WTC11 (cell line): ENCODE measurements at regions not wholly inside any gene's neighbourhood (a gene's known extent, or its start where the extent isn't known, plus 50 kb on each side); places are given as distances from the start of the nearest gene placed in this dataset.

Source experiments
- ATAC-seq: fragments of 200-7000 bp; cut with Tn5 transposase; 2 replicates; pipeline ENCODE4 v1.10.0; 2021; ENCODE audit warnings: mild to moderate bottlenecking, moderate library complexity
- CTCF ChIA-PET: fragments of 300-600 bp; sonication (Branson Sonifier 250); formaldehyde crosslinking; loops from one replicate; lab custom pipeline; 2021; ENCODE audit warnings: antibody characterized with exemption; lab: Charles Lee
- POLR2A ChIA-PET: fragments of 350-600 bp; sonication (Branson Sonifier 250); formaldehyde crosslinking; loops from one replicate; lab custom pipeline; 2021; ENCODE audit warnings: antibody characterized with exemption; lab: Charles Lee
- DNase-seq: peaks from one replicate; pipeline ENCODE4 v3.0.0; 2021; ENCODE audit warnings: low spot score
- H3K27ac Mint-ChIP-seq: 2 replicates; pipeline ENCODE4 v1.8.0; 2021; ENCODE audit warnings: mixed read lengths
- H3K27me3 Mint-ChIP-seq: 2 replicates; pipeline ENCODE4 v1.8.0; 2021; ENCODE audit warnings: low read depth, mild to moderate bottlenecking, moderate library complexity, mixed read lengths
- H3K36me3 Mint-ChIP-seq: 2 replicates; pipeline ENCODE4 v1.8.0; 2021; ENCODE audit warnings: mixed read lengths
- H3K4me1 Mint-ChIP-seq: 2 replicates; pipeline ENCODE4 v1.8.0; 2022; ENCODE audit warnings: mixed read lengths
- H3K4me3 Mint-ChIP-seq: 2 replicates; pipeline ENCODE4 v1.8.0; 2021; ENCODE audit warnings: mild to moderate bottlenecking, moderate library complexity, mixed read lengths
- H3K9me3 Mint-ChIP-seq: 2 replicates; pipeline ENCODE4 v1.8.0; 2021; ENCODE audit warnings: mixed read lengths
- ELF4 ChIP-seq: sonication (generic); formaldehyde crosslinking; IDR thresholded peaks from 2 replicates; pipeline ENCODE4 v1.8.1; 2022; ENCODE audit warnings: low read depth, mild to moderate bottlenecking, moderate library complexity, missing genetic modification reagents
- EMX1 ChIP-seq: fragments of 250-450 bp; sonication (Bioruptor Pico); IDR thresholded peaks from 2 replicates; pipeline ENCODE4 v1.8.0; 2021; ENCODE audit warnings: mild to moderate bottlenecking
- FOXJ3 ChIP-seq: sonication (generic); formaldehyde crosslinking; IDR thresholded peaks from 2 replicates; pipeline ENCODE4 v1.9.0; 2021; ENCODE audit warnings: missing genetic modification reagents, mild to moderate bottlenecking, borderline replicate concordance
- FOXK1 ChIP-seq: sonication (generic); formaldehyde crosslinking; IDR thresholded peaks from 2 replicates; pipeline ENCODE4 v1.8.0; 2022; ENCODE audit warnings: mild to moderate bottlenecking, moderate library complexity, missing genetic modification reagents
- IRF1 ChIP-seq: sonication (generic); formaldehyde crosslinking; IDR thresholded peaks from 2 replicates; pipeline ENCODE4 v1.8.0; 2023; ENCODE audit warnings: missing genetic modification reagents
- IRF2 ChIP-seq: sonication (generic); formaldehyde crosslinking; IDR thresholded peaks from 2 replicates; pipeline ENCODE4 v1.8.0; 2022; ENCODE audit warnings: low read depth, missing genetic modification reagents, borderline replicate concordance
- NFYB ChIP-seq: sonication (generic); formaldehyde crosslinking; conservative IDR thresholded peaks from 2 replicates; pipeline ENCODE4 v1.8.0; 2022; ENCODE audit warnings: low read depth, missing genetic modification reagents
- PRRX2 ChIP-seq: fragments of 250-450 bp; sonication (Bioruptor Pico); IDR thresholded peaks from 2 replicates; pipeline ENCODE4 v1.8.0; 2021; ENCODE audit warnings: mild to moderate bottlenecking
- RELA ChIP-seq: sonication (generic); formaldehyde crosslinking; IDR thresholded peaks from 2 replicates; pipeline ENCODE4 v1.8.1; 2022; ENCODE audit warnings: missing genetic modification reagents, mild to moderate bottlenecking, borderline replicate concordance
- TCF7 ChIP-seq: sonication (generic); formaldehyde crosslinking; IDR thresholded peaks from 2 replicates; pipeline ENCODE4 v1.8.0; 2022; ENCODE audit warnings: mild to moderate bottlenecking, low read depth, missing genetic modification reagents, moderate library complexity
- ZMAT4 ChIP-seq: fragments of 250-450 bp; sonication (Bioruptor Pico); IDR thresholded peaks from 2 replicates; pipeline ENCODE4 v1.9.0; 2021; ENCODE audit warnings: mild to moderate bottlenecking
- ZNF263 ChIP-seq: sonication (generic); formaldehyde crosslinking; IDR thresholded peaks from 2 replicates; pipeline ENCODE4 v1.8.1; 2022; ENCODE audit warnings: low read depth, mild to moderate bottlenecking, moderate library complexity, missing genetic modification reagents
- ZNF317 ChIP-seq: sonication (generic); formaldehyde crosslinking; IDR thresholded peaks from 2 replicates; pipeline ENCODE4 v1.8.1; 2023; ENCODE audit warnings: low read depth, mild to moderate bottlenecking, moderate library complexity, missing genetic modification reagents, borderline replicate concordance
- ZNF532 ChIP-seq: fragments of 250-450 bp; sonication (Bioruptor Pico); IDR thresholded peaks from 2 replicates; pipeline ENCODE4 v1.9.0; 2021; ENCODE audit warnings: mild to moderate bottlenecking, borderline replicate concordance
- TF ChIP-seq, protein P1 (sequence below): fragments of 250-450 bp; sonication (Bioruptor Pico); IDR thresholded peaks from 2 replicates; pipeline ENCODE4 v1.9.0; 2021; ENCODE audit warnings: moderate library complexity, mild to moderate bottlenecking, inconsistent platforms, borderline replicate concordance
- TF ChIP-seq, protein P2 (sequence below): sonication (generic); formaldehyde crosslinking; IDR thresholded peaks from 2 replicates; pipeline ENCODE4 v1.8.1; 2023; ENCODE audit warnings: mild to moderate bottlenecking, moderate library complexity, missing genetic modification reagents
- TF ChIP-seq, protein P3 (sequence below): sonication (generic); formaldehyde crosslinking; IDR thresholded peaks from 2 replicates; pipeline ENCODE4 v1.8.0; 2022; ENCODE audit warnings: mild to moderate bottlenecking, missing genetic modification reagents

DNA sequence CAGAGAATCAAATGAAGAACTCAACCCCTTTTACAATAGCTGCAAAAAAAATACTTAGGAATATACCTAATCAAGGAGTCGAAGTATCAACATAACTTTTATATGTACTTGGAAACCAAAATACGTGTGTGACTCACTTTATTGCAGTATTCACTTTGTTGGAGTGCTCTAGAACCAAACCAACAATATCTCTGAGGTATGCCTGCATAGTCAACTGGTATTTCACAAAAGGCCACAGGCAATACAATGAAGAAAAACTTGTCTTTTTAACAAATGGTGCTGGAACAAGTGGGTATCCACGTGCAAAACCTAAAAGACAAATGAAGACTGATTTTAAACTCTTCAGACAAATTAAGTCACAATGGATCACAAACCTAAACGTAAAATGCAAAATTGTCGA, 385.7 kb downstream of the TLE1 start:
- H3K4me1 Mint-ChIP-seq, result no peaks in the 10 kb centered on the region
- POLR2A ChIA-PET, result no interaction called here
- peaks cover 30% of the 10 kb centered on the region for H3K9me3 Mint-ChIP-seq
- TF ChIP-seq NFYB (CRISPR knock-in tag), result no peak
- TF ChIP-seq ELF4 (CRISPR knock-in tag), result no peak
- no peak for TF ChIP-seq ZNF263 (CRISPR knock-in tag)
- TF ChIP-seq FOXJ3, result no peak
- no peak for ATAC-seq
- CTCF ChIA-PET, result no interaction called here
- no peak for DNase-seq
- no peak overlapping the region for H3K27ac Mint-ChIP-seq
- no peaks in the 10 kb centered on the region for H3K27me3 Mint-ChIP-seq
- H3K36me3 Mint-ChIP-seq, result peaks cover 14% of the 10 kb centered on the region
- H3K4me3 Mint-ChIP-seq, result no peak overlapping the region

- Mint-ChIP-seq H3K36me3 (no peaks in the 10 kb centered on the region), H3K27me3 (no peaks in the 10 kb centered on the region), H3K4me1 (peaks cover 8% of the 10 kb centered on the region), H3K4me3 (no peak overlapping the region)
- no peak for ATAC-seq
- POLR2A ChIA-PET, result no interaction called here
- TF ChIP-seq TCF7 (CRISPR knock-in tag) (no peak), FOXK1 (no peak), ZMAT4 (CRISPR knock-in tag) (no peak), IRF1 (CRISPR knock-in tag) (no peak), ZNF532 (CRISPR knock-in tag) (no peak), IRF2 (CRISPR knock-in tag) (no peak), ZNF317 (CRISPR knock-in tag) (no peak), PRRX2 (CRISPR knock-in tag) (no peak), RELA (CRISPR knock-in tag) (no peak), EMX1 (no peak)
- TF ChIP-seq, protein P1, sequence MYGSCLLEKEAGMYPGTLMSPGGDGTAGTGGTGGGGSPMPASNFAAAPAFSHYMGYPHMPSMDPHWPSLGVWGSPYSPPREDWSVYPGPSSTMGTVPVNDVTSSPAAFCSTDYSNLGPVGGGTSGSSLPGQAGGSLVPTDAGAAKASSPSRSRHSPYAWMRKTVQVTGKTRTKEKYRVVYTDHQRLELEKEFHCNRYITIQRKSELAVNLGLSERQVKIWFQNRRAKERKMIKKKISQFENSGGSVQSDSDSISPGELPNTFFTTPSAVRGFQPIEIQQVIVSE (CRISPR knock-in tag), result no peak
- TF ChIP-seq, protein P2, sequence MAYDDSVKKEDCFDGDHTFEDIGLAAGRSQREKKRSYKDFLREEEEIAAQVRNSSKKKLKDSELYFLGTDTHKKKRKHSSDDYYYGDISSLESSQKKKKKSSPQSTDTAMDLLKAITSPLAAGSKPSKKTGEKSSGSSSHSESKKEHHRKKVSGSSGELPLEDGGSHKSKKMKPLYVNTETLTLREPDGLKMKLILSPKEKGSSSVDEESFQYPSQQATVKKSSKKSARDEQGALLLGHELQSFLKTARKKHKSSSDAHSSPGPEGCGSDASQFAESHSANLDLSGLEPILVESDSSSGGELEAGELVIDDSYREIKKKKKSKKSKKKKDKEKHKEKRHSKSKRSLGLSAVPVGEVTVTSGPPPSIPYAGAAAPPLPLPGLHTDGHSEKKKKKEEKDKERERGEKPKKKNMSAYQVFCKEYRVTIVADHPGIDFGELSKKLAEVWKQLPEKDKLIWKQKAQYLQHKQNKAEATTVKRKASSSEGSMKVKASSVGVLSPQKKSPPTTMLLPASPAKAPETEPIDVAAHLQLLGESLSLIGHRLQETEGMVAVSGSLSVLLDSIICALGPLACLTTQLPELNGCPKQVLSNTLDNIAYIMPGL (CRISPR knock-in tag), result no peak
- TF ChIP-seq, protein P3, sequence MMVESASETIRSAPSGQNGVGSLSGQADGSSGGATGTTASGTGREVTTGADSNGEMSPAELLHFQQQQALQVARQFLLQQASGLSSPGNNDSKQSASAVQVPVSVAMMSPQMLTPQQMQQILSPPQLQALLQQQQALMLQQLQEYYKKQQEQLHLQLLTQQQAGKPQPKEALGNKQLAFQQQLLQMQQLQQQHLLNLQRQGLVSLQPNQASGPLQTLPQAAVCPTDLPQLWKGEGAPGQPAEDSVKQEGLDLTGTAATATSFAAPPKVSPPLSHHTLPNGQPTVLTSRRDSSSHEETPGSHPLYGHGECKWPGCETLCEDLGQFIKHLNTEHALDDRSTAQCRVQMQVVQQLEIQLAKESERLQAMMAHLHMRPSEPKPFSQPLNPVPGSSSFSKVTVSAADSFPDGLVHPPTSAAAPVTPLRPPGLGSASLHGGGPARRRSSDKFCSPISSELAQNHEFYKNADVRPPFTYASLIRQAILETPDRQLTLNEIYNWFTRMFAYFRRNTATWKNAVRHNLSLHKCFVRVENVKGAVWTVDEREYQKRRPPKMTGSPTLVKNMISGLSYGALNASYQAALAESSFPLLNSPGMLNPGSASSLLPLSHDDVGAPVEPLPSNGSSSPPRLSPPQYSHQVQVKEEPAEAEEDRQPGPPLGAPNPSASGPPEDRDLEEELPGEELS, result no peak
- TF ChIP-seq, all 79 proteins: peak for 0
- Mint-ChIP-seq H3K27ac (no peak overlapping the region), H3K9me3 (peaks cover 13% of the 10 kb centered on the region)
- DNase-seq, result no peak
- CTCF ChIA-PET, result no interaction called here
Measured at GRCh38 chr9:81293651-81294050, 395.7 kb downstream of the TLE1 start.
